Coronary artery (tissue), 2 donors: ENCODE measurements at regions not wholly inside any gene's neighbourhood (a gene's known extent, or its start where the extent isn't known, plus 50 kb on each side); places are given as distances from the start of the nearest gene placed in this dataset.

Source experiments
- DNase-seq: peaks from one replicate; pipeline ENCODE4 v3.0.0-alpha.2; 2017; ENCODE audit warnings: low spot score
- H3K27ac ChIP-seq, 2 donors: fragments of 200-600 bp; sonication (generic); one replicate each; pipeline ENCODE4 v1.5.1; 2016 to 2019
- H3K4me3 ChIP-seq: fragments of 200-600 bp; sonication (generic); 2 replicates; pipeline ENCODE4 v1.5.1; 2016; ENCODE audit warnings: mild to moderate bottlenecking, moderate library complexity
- CTCF ChIP-seq: fragments of 200-600 bp; sonication (generic); IDR thresholded peaks from one replicate; pipeline ENCODE4 v1.5.1; 2019; ENCODE audit warnings: antibody characterized with exemption

DNA sequence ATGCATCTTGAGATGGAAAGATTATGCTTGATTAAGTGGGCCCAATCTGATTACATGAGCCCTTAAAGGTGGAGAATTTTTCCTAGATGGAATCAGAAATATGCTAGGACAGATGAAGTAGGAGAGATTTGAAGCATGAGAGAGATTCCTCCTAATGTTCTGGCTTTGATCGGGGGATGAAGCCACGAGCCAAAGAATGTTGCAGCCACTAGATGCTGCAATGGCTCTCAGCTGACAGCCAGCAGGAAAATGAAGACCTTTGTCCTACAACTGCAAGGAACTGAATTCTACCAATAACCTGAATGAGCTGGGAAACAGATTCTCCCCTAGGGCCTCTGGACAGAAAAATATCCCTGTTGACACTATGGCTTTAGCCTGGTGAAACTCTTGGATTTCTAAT, 82.6 kb upstream of the ATP2B1 start:
- Histone ChIP-seq H3K4me3 (no peak overlapping the region), H3K27ac (no peak overlapping the region)
- no peak for TF ChIP-seq CTCF
- no peak for DNase-seq

- no peak overlapping the region for H3K4me3 ChIP-seq
- TF ChIP-seq CTCF = no peak
- DNase-seq = no peak
- H3K27ac ChIP-seq = no peak overlapping the region
These were observed 81.2 kb upstream of the ATP2B1 start for GRCh38 chr12:89789862-89790261.

DNA sequence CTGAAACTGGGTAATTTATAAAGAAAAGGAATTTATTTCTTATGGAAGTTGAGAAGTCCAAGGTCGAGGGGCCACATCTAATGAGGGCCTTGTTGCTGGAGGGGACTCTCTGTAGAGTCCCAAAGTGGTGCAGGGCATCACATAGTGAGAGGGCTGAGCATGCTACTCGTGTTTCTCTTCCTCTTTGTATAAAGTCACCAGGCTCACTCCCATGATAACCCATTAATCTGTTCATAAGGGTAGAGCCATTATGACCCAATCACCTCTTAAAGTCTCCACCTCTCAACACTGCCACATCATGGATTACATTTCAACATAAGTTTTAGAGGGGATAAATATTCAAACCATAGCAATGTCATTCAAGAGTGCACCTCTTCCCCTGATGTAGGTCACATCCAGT, 79.1 kb upstream of the ATP2B1 start:
- no peak overlapping the region for H3K4me3 ChIP-seq
- DNase-seq = no peak
- no peak for TF ChIP-seq CTCF
- no peak overlapping the region for H3K27ac ChIP-seq

DNA sequence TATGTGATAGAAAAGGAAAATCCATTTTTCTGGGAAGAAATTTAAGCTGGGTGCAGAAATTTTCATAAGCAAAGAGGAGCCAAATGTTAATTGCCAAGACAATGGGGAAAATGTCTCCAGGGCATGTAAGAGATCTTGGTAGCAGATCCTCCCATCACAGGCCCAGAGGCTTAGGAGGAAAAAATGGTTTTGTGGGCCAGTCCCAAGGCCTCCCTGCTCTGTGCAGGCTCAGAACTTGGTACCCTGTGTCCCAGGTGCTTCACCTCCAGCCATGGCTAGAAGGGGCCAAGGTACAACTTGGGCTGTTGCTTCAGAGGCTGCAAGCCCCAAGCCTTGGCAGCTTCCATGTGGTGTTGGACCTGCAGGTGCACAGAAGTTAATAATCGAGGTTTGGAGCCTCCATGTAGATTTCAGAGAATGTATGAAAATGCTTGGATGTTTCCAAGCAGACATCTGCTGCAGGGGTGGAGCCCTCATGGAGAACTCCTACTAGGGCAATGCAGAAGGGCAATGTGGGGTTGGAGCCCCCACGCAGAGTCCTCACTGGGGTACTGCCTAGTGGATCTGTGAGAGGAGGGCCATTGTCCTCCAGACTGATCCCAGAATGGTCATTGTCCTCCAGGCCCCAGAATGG, 77.7 kb upstream of the ATP2B1 start:
- Histone ChIP-seq H3K27ac (no peak overlapping the region), H3K4me3 (no peak overlapping the region)
- DNase-seq = no peak
- no peak for TF ChIP-seq CTCF

- Histone ChIP-seq H3K27ac (peak overlapping the region in 1 of 2 donors; percentile 9), H3K4me3 (no peak overlapping the region)
- no peak for TF ChIP-seq CTCF
- no peak for DNase-seq
These were observed 74.9 kb upstream of the ATP2B1 start for GRCh38 chr12:89783359-89784060.

DNA sequence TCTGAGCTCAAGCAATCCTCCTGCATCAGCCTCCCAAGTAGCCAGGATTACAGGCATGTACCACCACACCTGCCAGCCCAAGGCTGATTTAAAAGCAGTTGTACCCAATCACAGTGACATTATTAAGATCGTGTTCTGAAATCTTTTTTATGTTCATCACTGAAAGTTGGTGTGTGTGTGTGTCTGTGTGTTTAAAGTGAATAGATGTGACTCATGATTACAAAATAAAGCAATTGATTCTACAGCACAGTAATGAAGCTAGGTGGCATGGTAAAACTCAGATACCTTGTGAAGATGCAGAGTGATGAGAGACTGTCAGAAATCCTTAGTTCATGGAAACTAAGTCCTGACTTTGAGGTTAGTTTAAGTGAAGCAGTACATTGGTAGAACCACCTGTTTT, 74.2 kb upstream of the ATP2B1 start:
- H3K4me3 ChIP-seq = no peak overlapping the region
- no peak for TF ChIP-seq CTCF
- DNase-seq = no peak
- no peak overlapping the region for H3K27ac ChIP-seq

DNA sequence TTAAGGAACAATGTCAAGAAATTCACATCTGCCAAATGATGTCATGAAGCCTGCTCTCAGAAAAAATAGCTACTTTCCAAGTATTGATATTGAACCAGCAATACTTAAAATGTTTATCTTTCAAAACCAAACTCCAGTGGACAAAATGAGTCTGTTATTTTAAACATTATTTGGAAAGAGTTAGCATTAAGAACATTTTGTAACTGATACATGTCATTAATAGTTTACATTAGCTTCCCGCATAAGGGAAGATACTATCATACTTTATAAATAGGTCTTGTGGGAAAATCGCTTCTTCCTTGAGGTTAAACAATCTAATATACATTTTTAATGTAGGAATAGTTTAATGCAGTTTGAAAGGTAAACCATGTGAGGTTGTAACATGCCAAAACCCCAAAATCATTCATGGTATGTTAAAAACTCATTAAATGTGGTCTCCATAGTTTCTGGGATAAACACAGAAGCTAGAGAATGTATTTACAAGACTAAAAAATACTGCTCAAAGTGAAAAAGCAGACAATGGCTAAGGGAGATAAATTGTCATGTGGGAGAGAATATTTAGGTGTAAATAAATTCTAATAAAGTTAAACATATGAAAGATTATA, 73.4 kb upstream of the ATP2B1 start:
- no peak for TF ChIP-seq CTCF
- Histone ChIP-seq H3K27ac (no peak overlapping the region), H3K4me3 (no peak overlapping the region)
- DNase-seq = no peak
